ENCODE measurements at regions not wholly inside any gene's neighbourhood (a gene's known extent, or its start where the extent isn't known, plus 50 kb on each side); places are given as distances from the start of the nearest gene placed in this dataset.

DNA sequence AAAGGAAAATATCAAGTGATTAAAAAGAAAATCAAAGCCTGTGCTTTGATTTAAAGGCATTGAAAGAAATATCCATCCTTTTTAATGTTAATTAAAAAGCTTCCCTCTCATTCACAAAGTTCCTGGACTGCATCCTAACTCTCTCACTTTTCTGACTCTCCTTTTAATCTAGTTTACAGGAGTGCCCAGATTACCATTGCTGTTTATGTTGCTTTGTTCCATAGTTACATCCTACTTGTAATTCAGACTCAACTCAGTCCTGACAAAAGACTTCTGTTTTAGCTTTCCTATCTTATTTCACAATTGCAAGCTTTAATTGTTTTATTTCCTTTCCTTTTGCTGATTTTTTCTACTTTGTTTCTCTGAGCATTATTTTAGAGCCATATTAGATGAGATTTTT lies 160.7 kb upstream of the DTNA start:
- Histone ChIP-seq H3K27ac (replicated peaks in 1 of 4) (no peak overlapping the region), H3K9me3 (no peaks in the 10 kb centered on the region), H3K36me3 (no peaks in the 10 kb centered on the region), H3K27me3 (no peaks in the 10 kb centered on the region), H3K4me1 (peaks cover 6 to 16% (median 12%) of the 10 kb centered on the region in 4 donors), H3K4me3 (no peak overlapping the region)
- DNase-seq (ENCODE audit: extremely low spot score): no peak
- TF ChIP-seq POLR2A (IDR thresholded peaks at IDR 0.05; ENCODE audit: low read depth): no peak
- no peak for TF ChIP-seq EP300 (IDR thresholded peaks at IDR 0.05)
- TF ChIP-seq, protein P1, sequence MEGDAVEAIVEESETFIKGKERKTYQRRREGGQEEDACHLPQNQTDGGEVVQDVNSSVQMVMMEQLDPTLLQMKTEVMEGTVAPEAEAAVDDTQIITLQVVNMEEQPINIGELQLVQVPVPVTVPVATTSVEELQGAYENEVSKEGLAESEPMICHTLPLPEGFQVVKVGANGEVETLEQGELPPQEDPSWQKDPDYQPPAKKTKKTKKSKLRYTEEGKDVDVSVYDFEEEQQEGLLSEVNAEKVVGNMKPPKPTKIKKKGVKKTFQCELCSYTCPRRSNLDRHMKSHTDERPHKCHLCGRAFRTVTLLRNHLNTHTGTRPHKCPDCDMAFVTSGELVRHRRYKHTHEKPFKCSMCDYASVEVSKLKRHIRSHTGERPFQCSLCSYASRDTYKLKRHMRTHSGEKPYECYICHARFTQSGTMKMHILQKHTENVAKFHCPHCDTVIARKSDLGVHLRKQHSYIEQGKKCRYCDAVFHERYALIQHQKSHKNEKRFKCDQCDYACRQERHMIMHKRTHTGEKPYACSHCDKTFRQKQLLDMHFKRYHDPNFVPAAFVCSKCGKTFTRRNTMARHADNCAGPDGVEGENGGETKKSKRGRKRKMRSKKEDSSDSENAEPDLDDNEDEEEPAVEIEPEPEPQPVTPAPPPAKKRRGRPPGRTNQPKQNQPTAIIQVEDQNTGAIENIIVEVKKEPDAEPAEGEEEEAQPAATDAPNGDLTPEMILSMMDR (IDR thresholded peaks at IDR 0.05): no peak
- TF ChIP-seq POLR2AphosphoS5 (IDR thresholded peaks at IDR 0.05): no peak
- intact Hi-C loops (cut with DNase I): no loop called here

DNA sequence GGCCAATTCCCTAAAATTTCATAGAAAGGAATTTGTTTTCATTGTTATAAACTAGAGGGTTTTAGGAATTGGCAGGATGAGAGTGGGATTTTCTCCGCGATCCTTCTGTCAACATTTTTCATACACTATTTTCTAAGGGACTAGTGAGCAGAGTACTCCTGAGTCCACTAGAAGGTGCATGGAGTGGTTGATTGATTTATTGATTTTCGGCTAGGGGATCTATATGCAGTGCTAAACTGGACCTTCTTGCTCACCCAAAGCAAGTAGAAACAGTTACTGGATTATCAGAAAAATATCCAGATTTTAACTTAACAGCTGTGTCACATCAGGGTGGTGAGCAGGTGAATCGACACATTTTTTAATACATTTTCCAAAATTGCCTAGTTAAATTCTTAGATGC lies 159.9 kb upstream of the DTNA start:
- TF ChIP-seq, protein P1 (IDR thresholded peaks at IDR 0.05): no peak
- no peak for TF ChIP-seq EP300 (IDR thresholded peaks at IDR 0.05)
- no peak for TF ChIP-seq POLR2A (IDR thresholded peaks at IDR 0.05; ENCODE audit: low read depth)
- no peak for TF ChIP-seq POLR2AphosphoS5 (IDR thresholded peaks at IDR 0.05)
- no peak for DNase-seq (ENCODE audit: extremely low spot score)
- Histone ChIP-seq H3K27me3 (no peaks in the 10 kb centered on the region), H3K9me3 (no peaks in the 10 kb centered on the region), H3K27ac (replicated peaks in 1 of 4) (no peak overlapping the region), H3K4me1 (peaks cover 6 to 16% (median 12%) of the 10 kb centered on the region in 4 donors), H3K4me3 (no peak overlapping the region), H3K36me3 (no peaks in the 10 kb centered on the region)
- WGBS: 91% methylated on average over 4 of the region's 4 CpGs
- intact Hi-C loops (cut with DNase I): no loop called here

DNA sequence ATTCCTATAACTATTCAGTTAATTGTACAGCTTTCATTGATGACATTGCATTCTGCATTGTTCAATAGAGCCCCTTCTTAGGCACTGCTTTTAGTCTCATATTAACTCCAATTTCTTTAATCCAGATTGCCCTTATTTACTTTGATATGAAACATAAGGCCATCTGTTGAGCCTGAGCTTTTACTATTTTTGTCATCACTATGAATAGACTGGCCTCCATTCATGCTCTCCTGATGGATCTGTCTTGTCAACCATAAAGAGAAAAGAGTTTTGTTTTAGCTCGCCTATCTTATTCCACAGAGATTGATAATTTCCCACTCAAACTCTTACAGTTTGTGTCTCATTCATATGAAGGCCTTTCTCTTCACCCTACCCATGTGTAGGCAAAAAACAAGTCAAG lies 159.2 kb upstream of the DTNA start:
- no peak overlapping the region for H3K4me3 ChIP-seq
- H3K27ac ChIP-seq (replicated peaks in 1 of 4): no peak overlapping the region
- 82% methylated on average over 1 of the region's 1 CpG for WGBS
- no peaks in the 10 kb centered on the region for H3K27me3 ChIP-seq
- H3K4me1 ChIP-seq: peaks cover 6 to 16% (median 12%) of the 10 kb centered on the region in 4 donors
- H3K36me3 ChIP-seq: no peaks in the 10 kb centered on the region
- TF ChIP-seq POLR2AphosphoS5 (IDR thresholded peaks at IDR 0.05) (no peak), EP300 (IDR thresholded peaks at IDR 0.05) (no peak), POLR2A (IDR thresholded peaks at IDR 0.05; ENCODE audit: low read depth) (no peak)
- TF ChIP-seq, protein P1 (IDR thresholded peaks at IDR 0.05): no peak
- intact Hi-C loops (cut with DNase I): no loop called here
- DNase-seq (ENCODE audit: extremely low spot score): no peak
- H3K9me3 ChIP-seq: no peaks in the 10 kb centered on the region

DNA sequence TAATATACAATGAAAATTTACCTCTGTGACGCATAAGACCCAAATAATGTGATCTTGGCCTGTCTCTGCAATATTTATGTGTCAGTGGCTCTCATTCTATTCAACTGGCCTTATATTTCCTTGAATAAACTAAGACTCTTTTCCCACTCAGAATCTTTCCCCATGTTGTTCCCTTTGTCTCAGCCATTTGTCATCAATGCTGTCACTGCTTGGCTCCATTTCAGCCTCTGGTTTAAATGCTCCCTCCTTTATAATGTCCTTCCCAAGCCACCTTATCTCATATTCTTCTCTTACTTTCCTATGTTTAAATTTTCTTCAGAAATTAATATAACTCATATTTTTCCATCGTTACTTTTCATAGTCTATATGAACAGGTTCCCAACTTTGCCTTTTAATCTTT lies 158.3 kb upstream of the DTNA start:
- H3K4me3 ChIP-seq: no peak overlapping the region
- intact Hi-C loops (cut with DNase I): no loop called here
- H3K27ac ChIP-seq (replicated peaks in 1 of 4): no peak overlapping the region
- no peaks in the 10 kb centered on the region for H3K27me3 ChIP-seq
- 85% methylated on average over 2 of the region's 2 CpGs for WGBS
- no peaks in the 10 kb centered on the region for H3K36me3 ChIP-seq
- no peak for DNase-seq (ENCODE audit: extremely low spot score)
- H3K9me3 ChIP-seq: no peaks in the 10 kb centered on the region
- peaks cover 6 to 16% (median 12%) of the 10 kb centered on the region in 4 donors for H3K4me1 ChIP-seq
- TF ChIP-seq EP300 (IDR thresholded peaks at IDR 0.05) (no peak), POLR2A (IDR thresholded peaks at IDR 0.05; ENCODE audit: low read depth) (no peak), POLR2AphosphoS5 (IDR thresholded peaks at IDR 0.05) (no peak)
- TF ChIP-seq, protein P1 (IDR thresholded peaks at IDR 0.05): no peak

DNA sequence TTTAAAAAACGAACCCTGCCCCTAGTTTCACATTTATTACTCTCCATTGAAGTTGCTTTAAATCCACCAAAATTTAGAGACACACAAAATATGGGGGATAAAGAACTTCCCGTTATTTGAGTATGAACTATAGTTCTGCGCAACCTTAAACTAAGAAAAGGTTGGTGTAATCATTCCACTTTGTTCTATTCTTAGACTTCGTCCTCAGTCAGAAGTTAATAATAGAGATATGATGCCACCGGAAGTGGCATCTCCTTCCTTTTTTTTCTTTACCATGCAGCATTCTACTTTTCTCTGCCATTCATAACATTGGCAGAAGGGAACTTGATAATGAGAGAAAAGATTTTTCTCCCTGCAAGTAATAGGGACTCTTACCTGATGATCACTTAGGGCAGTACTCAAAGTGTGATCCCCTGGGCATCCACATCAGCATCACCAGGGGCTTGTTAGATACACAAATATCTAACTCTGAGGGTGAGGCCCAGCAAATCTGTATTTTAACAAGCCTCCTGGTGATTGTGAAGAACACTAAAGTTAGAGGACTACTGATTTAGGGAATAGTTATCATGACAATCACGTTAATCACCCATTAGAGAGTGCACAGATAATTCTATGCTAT lies 147.7 kb upstream of the DTNA start:
- intact Hi-C loops (cut with DNase I): no loop called here
- H3K4me3 ChIP-seq: no peak overlapping the region
- no peaks in the 10 kb centered on the region for H3K4me1 ChIP-seq
- WGBS: 77% methylated on average over 6 of the region's 6 CpGs
- no peak for TF ChIP-seq EP300 (IDR thresholded peaks at IDR 0.05)
- TF ChIP-seq POLR2A (IDR thresholded peaks at IDR 0.05; ENCODE audit: low read depth): no peak
- TF ChIP-seq POLR2AphosphoS5 (IDR thresholded peaks at IDR 0.05): no peak
- TF ChIP-seq, protein P1 (IDR thresholded peaks at IDR 0.05): no peak
- no peaks in the 10 kb centered on the region for H3K9me3 ChIP-seq
- H3K27ac ChIP-seq (replicated peaks in 1 of 4): no peak overlapping the region
- DNase-seq (ENCODE audit: extremely low spot score): no peak
- H3K36me3 ChIP-seq: no peaks in the 10 kb centered on the region
- H3K27me3 ChIP-seq: no peaks in the 10 kb centered on the region

Measured in esophagus muscularis mucosa (tissue), 4 donors.